HEK293T (cell line): ENCODE measurements at regions not wholly inside any gene's neighbourhood (a gene's known extent, or its start where the extent isn't known, plus 50 kb on each side); places are given as distances from the start of the nearest gene placed in this dataset.

Source experiments
- BHLHE40 ChIP-seq: fragments of 450-650 bp; IDR thresholded peaks from 2 replicates; pipeline ENCODE4 v1.6.1; 2016; ENCODE audit warnings: mild to moderate bottlenecking, moderate library complexity, borderline replicate concordance
- CTBP1 ChIP-seq: fragments of 450-650 bp; IDR thresholded peaks from 2 replicates; pipeline ENCODE4 v1.6.1; 2016; ENCODE audit warnings: borderline replicate concordance
- FOXA1 ChIP-seq: fragments of 450-650 bp; IDR thresholded peaks from 2 replicates; pipeline ENCODE4 v1.6.1; 2016; ENCODE audit warnings: mild to moderate bottlenecking
- FOXK2 ChIP-seq: fragments of 450-650 bp; IDR thresholded peaks from 2 replicates; pipeline ENCODE4 v1.6.1; 2016; ENCODE audit warnings: mild to moderate bottlenecking
- FOXM1 ChIP-seq: fragments of 450-650 bp; IDR thresholded peaks from 2 replicates; pipeline ENCODE4 v1.6.1; 2017; ENCODE audit warnings: mild to moderate bottlenecking, borderline replicate concordance
- LEF1 ChIP-seq: fragments of 450-650 bp; IDR thresholded peaks from 2 replicates; pipeline ENCODE4 v1.6.1; 2017; ENCODE audit warnings: mild to moderate bottlenecking, borderline replicate concordance
- NFRKB ChIP-seq: fragments of 450-650 bp; IDR thresholded peaks from 2 replicates; pipeline ENCODE4 v1.6.1; 2016; ENCODE audit warnings: mild to moderate bottlenecking, moderate library complexity
- SP1 ChIP-seq: fragments of 450-650 bp; IDR thresholded peaks from 2 replicates; pipeline ENCODE4 v1.6.1; 2017
- SUZ12 ChIP-seq: fragments of 450-650 bp; IDR thresholded peaks from 2 replicates; pipeline ENCODE4 v1.6.1; 2016; ENCODE audit warnings: mild to moderate bottlenecking
- ZNF384 ChIP-seq: fragments of 450-650 bp; IDR thresholded peaks from 2 replicates; pipeline ENCODE4 v1.6.1; 2016

DNA sequence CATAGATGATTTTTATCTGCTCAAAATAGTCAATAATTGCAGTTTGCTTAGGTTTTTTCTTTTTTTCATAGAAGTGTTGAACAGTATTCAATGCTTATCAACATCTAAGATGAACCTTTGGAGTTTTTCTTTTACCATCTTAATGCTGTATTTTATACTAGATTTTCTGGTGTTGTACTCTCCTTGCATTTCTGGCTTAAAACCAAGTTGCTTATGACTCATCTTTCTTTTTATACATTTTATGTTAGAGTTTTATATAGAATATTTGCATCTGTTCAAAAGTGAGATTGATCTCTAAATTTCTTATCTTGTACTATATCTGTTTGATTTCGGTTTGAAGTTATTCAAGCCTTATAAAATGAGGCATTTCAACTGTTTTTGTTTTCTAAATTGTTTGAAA, 232.5 kb downstream of the RFPL4B start:
- no peak for TF ChIP-seq FOXM1
- no peak for TF ChIP-seq SP1
- no peak for TF ChIP-seq ZNF384
- TF ChIP-seq SUZ12, result no peak
- no peak for TF ChIP-seq BHLHE40
- TF ChIP-seq FOXK2, result no peak
- no peak for TF ChIP-seq NFRKB
- TF ChIP-seq CTBP1, result no peak
- TF ChIP-seq LEF1, result no peak
- TF ChIP-seq FOXA1, result no peak
